CD14-positive monocyte (primary cell): ENCODE measurements at regions not wholly inside any gene's neighbourhood (a gene's known extent, or its start where the extent isn't known, plus 50 kb on each side); places are given as distances from the start of the nearest gene placed in this dataset.
A peak's percentile ranks its signal among the peaks of the same experiment; 100 is the strongest.

Experiments
- DNase-seq, 3 donors: peaks; one replicate each; pipeline ENCODE4 v3.0.0-alpha.2; 2011 to 2022
- H2AFZ ChIP-seq: 2 replicates; pipeline ENCODE4 v1.6.0; 2012; ENCODE audit warnings: mild to moderate bottlenecking, low read depth, low read length, inconsistent platforms; ENCODE audit not compliant: insufficient read depth, poor library complexity, severe bottlenecking
- H3K27ac ChIP-seq, 2 donors: 1 replicate in 1 of 2; 2 replicates in 1 of 2; pipeline ENCODE4 v1.5.1; 2012 to 2013; ENCODE audit warnings: low read length in 2 of 2, control low read depth in 1 of 2, inconsistent platforms in 1 of 2, low read depth in 1 of 2, mild to moderate bottlenecking in 1 of 2
- H3K27me3 ChIP-seq, 2 donors: one replicate each; pipeline versions ENCODE4 v1.6.0 to v1.6.1; 2011 to 2013; ENCODE audit warnings: low read length in 2 of 2; ENCODE audit not compliant: control insufficient read depth in 2 of 2, insufficient read depth in 2 of 2
- H3K36me3 ChIP-seq, 2 donors: replicated peaks in 1 of 2; 1 replicate in 1 of 2; 2 replicates in 1 of 2; pipeline versions ENCODE4 v1.5.1 to v1.6.1; 2012 to 2013; ENCODE audit warnings: low read length in 2 of 2, control low read depth in 1 of 2, inconsistent platforms in 1 of 2, mild to moderate bottlenecking in 1 of 2; ENCODE audit not compliant: insufficient read depth in 2 of 2, control insufficient read depth in 1 of 2
- H3K4me1 ChIP-seq, 2 donors: 1 replicate in 1 of 2; 2 replicates in 1 of 2; pipeline versions ENCODE4 v1.5.1 to v1.6.1; 2012 to 2013; ENCODE audit warnings: low read length in 2 of 2, control low read depth in 1 of 2, inconsistent platforms in 1 of 2, mild to moderate bottlenecking in 1 of 2, moderate library complexity in 1 of 2; ENCODE audit not compliant: insufficient read depth in 2 of 2, control insufficient read depth in 1 of 2
- H3K4me2 ChIP-seq: replicated peaks from 2 replicates; pipeline ENCODE3; 2012; ENCODE audit warnings: low read length, moderate library complexity, mild to moderate bottlenecking; ENCODE audit not compliant: poor library complexity, severe bottlenecking; ENCODE audit errors: extremely low read depth
- H3K4me3 ChIP-seq, 3 experiments: fragments of 200-600 bp in 1 of 3; sonication (generic) in 1 of 3; replicated peaks in 1 of 3; 1 replicate in 2 of 3; 2 replicates in 1 of 3; pipeline ENCODE4 v1.5.1; 2011 to 2013; ENCODE audit warnings: low read length in 3 of 3, mild to moderate bottlenecking in 3 of 3, control low read depth in 2 of 3, low read depth in 2 of 3, inconsistent platforms in 1 of 3, moderate library complexity in 1 of 3
- H3K79me2 ChIP-seq: 2 replicates; pipeline ENCODE4 v1.6.0; 2012; ENCODE audit warnings: mild to moderate bottlenecking, control low read depth, inconsistent platforms, low read length, moderate library complexity; ENCODE audit not compliant: insufficient read depth
- H3K9ac ChIP-seq: 2 replicates; pipeline ENCODE4 v1.6.0; 2017; ENCODE audit warnings: low read length, mild to moderate bottlenecking; ENCODE audit not compliant: insufficient read depth, poor library complexity, severe bottlenecking
- H3K9me3 ChIP-seq, 2 donors: replicated peaks in 1 of 2; 1 replicate in 1 of 2; 2 replicates in 1 of 2; pipeline versions ENCODE4 v1.5.1 to v1.6.1; 2012 to 2013; ENCODE audit warnings: low read length in 2 of 2, control low read depth in 1 of 2; ENCODE audit not compliant: control insufficient read depth in 1 of 2, insufficient read depth in 1 of 2
- H4K20me1 ChIP-seq: 2 replicates; pipeline ENCODE4 v1.6.0; 2012; ENCODE audit warnings: mild to moderate bottlenecking, low read length, control low read depth, moderate library complexity; ENCODE audit not compliant: insufficient read depth
- H3K27ac Mint-ChIP-seq, 7 donors: one replicate each; pipeline ENCODE4 v1.8.0; 2020; ENCODE audit warnings: mild to moderate bottlenecking in 7 of 7, mixed read lengths in 7 of 7, moderate library complexity in 6 of 7, inconsistent platforms in 2 of 7
- H3K27me3 Mint-ChIP-seq, 3 donors: one replicate each; pipeline ENCODE4 v1.8.0; 2021 to 2022; ENCODE audit warnings: low read depth in 3 of 3, mild to moderate bottlenecking in 3 of 3, mixed read lengths in 3 of 3, moderate library complexity in 3 of 3, inconsistent platforms in 1 of 3
- H3K36me3 Mint-ChIP-seq, 2 donors: one replicate each; pipeline ENCODE4 v1.8.0; 2020; ENCODE audit warnings: mixed read lengths in 2 of 2, inconsistent platforms in 1 of 2, mild to moderate bottlenecking in 1 of 2
- H3K4me1 Mint-ChIP-seq: one replicate; pipeline ENCODE4 v1.8.0; 2020; ENCODE audit warnings: mild to moderate bottlenecking, mixed read lengths
- H3K4me3 Mint-ChIP-seq, 2 donors: one replicate each; pipeline ENCODE4 v1.8.0; 2020; ENCODE audit warnings: mild to moderate bottlenecking in 2 of 2, mixed read lengths in 2 of 2, moderate library complexity in 1 of 2
- H3K9me3 Mint-ChIP-seq, 7 donors: one replicate each; pipeline ENCODE4 v1.8.0; 2020 to 2022; ENCODE audit warnings: mixed read lengths in 7 of 7, mild to moderate bottlenecking in 6 of 7, moderate library complexity in 6 of 7, inconsistent platforms in 2 of 7
- CTCF ChIP-seq: fragments of 200-600 bp; IDR thresholded peaks from one replicate; pipeline ENCODE4 v1.8.0; 2022; ENCODE audit warnings: antibody characterized with exemption, mild to moderate bottlenecking
- WGBS: methylation state at CpG from one replicate; pipeline ENCODE4 v1.1.5; 2013; ENCODE audit warnings: missing lambda C conversion rate; ENCODE audit not compliant: insufficient coverage; 5-methylcytosine and 5-hydroxymethylcytosine counted together
- intact Hi-C, 2 donors: fragments of 100-400 bp; cut with micrococcal nuclease; formaldehyde crosslinking; loops; one replicate each; pipeline versions ENCODE4 v1.15.0 to v1.15.1; 2023

GRCh38 chr13:54018485-54018884 is 989.9 kb downstream of the OLFM4 start:
- WGBS, result 90% methylated on average over 3 of the region's 3 CpGs
- Histone ChIP-seq H3K36me3 (no peaks in the 10 kb centered on the region), H4K20me1 (no peaks in the 10 kb centered on the region), H3K4me1 (no peaks in the 10 kb centered on the region), H3K27ac (no peak overlapping the region), H3K9me3 (peaks cover 9 to 14% of the 10 kb centered on the region in 2 donors), H3K4me2 (no peak overlapping the region), H3K4me3 (no peak overlapping the region), H3K9ac (no peak overlapping the region), H3K79me2 (no peaks in the 10 kb centered on the region), H2AFZ (no peak overlapping the region), H3K27me3 (no peaks in the 10 kb centered on the region)
- intact Hi-C loops, result no loop called here
- H3K36me3 Mint-ChIP-seq, result no peaks in the 10 kb centered on the region
- H3K27me3 Mint-ChIP-seq, result peaks cover 0 to 1% (median 0%) of the 10 kb centered on the region in 3 donors
- H3K27ac Mint-ChIP-seq, result no peak overlapping the region
- no peak for DNase-seq
- H3K4me1 Mint-ChIP-seq, result no peaks in the 10 kb centered on the region
- no peak for TF ChIP-seq CTCF
- no peak overlapping the region for H3K4me3 Mint-ChIP-seq
- H3K9me3 Mint-ChIP-seq, result peaks cover 2 to 11% (median 6%) of the 10 kb centered on the region in 7 donors

- H3K4me3 ChIP-seq, result no peak overlapping the region
- H3K4me1 ChIP-seq, result no peaks in the 10 kb centered on the region
- H4K20me1 ChIP-seq, result no peaks in the 10 kb centered on the region
- WGBS, result no CpG with 5 or more reads among the region's 1 CpG
- no peak overlapping the region for H2AFZ ChIP-seq
- H3K27me3 Mint-ChIP-seq, result no peaks in the 10 kb centered on the region
- peak in 1 of 3 donors; percentile 46 for DNase-seq
- H3K27me3 ChIP-seq, result no peaks in the 10 kb centered on the region
- peaks cover 3 to 23% (median 6%) of the 10 kb centered on the region in 7 donors for H3K9me3 Mint-ChIP-seq
- no peak overlapping the region for H3K9ac ChIP-seq
- H3K27ac Mint-ChIP-seq, result peak overlapping the region in 3 of 7 donors; percentile 19 to 77 (median 68)
- no peak for TF ChIP-seq CTCF
- no peaks in the 10 kb centered on the region for H3K36me3 Mint-ChIP-seq
- no peaks in the 10 kb centered on the region for H3K36me3 ChIP-seq
- no peaks in the 10 kb centered on the region for H3K79me2 ChIP-seq
- no peaks in the 10 kb centered on the region for H3K4me1 Mint-ChIP-seq
- H3K4me3 Mint-ChIP-seq, result no peak overlapping the region
- H3K4me2 ChIP-seq, result no peak overlapping the region
- H3K27ac ChIP-seq, result no peak overlapping the region
- intact Hi-C loops, result no loop called here
- peaks cover 7 to 14% of the 10 kb centered on the region in 2 donors for H3K9me3 ChIP-seq
Measured at GRCh38 chr13:54029226-54029625, 1000.6 kb downstream of the OLFM4 start.
